ENCODE measurements at regions not wholly inside any gene's neighbourhood (a gene's known extent, or its start where the extent isn't known, plus 50 kb on each side); places are given as distances from the start of the nearest gene placed in this dataset.

- no peak for DNase-seq
- no peaks in the 10 kb centered on the region for H3K36me3 ChIP-seq (replicated peaks in 1 of 2)
- no peak for TF ChIP-seq CTCF (IDR thresholded peaks at IDR 0.05)
- no peak for TF ChIP-seq POLR2A (IDR thresholded peaks at IDR 0.05)
- no peaks in the 10 kb centered on the region for H3K9me3 ChIP-seq (replicated peaks in 1 of 3)
- H3K27ac ChIP-seq: peak overlapping the region in 1 of 5 donors; percentile 12
- no peaks in the 10 kb centered on the region for H3K4me1 ChIP-seq (replicated peaks in 1 of 2)
- WGBS, 4 donors: 54 to 68% (median 61%) methylated on average over 4 of the region's 4 CpGs
- no peak overlapping the region for H3K4me3 ChIP-seq
- intact Hi-C loops (cut with DNase I): no loop called here
- H3K27me3 ChIP-seq: no peaks in the 10 kb centered on the region
These were observed 463.2 kb upstream of the MAF start for GRCh38 chr16:80063713-80064069.

GRCh38 chr16:80063031-80063712, 462.6 kb upstream of the MAF start:
- Histone ChIP-seq H3K27ac (peak overlapping the region in 1 of 5 donors; percentile 12), H3K4me3 (no peak overlapping the region), H3K9me3 (replicated peaks in 1 of 3) (no peaks in the 10 kb centered on the region), H3K27me3 (no peaks in the 10 kb centered on the region), H3K4me1 (replicated peaks in 1 of 2) (no peaks in the 10 kb centered on the region), H3K36me3 (replicated peaks in 1 of 2) (no peaks in the 10 kb centered on the region)
- TF ChIP-seq POLR2A (IDR thresholded peaks at IDR 0.05) (no peak), CTCF (IDR thresholded peaks at IDR 0.05) (no peak)
- intact Hi-C loops (cut with DNase I): no loop called here
- 63 to 75% (median 67%) methylated on average over 7 of the region's 7 CpGs for WGBS, 4 donors
- DNase-seq: no peak

- Histone ChIP-seq H3K27ac (no peak overlapping the region), H3K4me3 (no peak overlapping the region), H3K27me3 (no peaks in the 10 kb centered on the region), H3K9me3 (replicated peaks in 1 of 3) (no peaks in the 10 kb centered on the region), H3K36me3 (replicated peaks in 1 of 2) (no peaks in the 10 kb centered on the region), H3K4me1 (replicated peaks in 1 of 2) (no peaks in the 10 kb centered on the region)
- intact Hi-C loops (cut with DNase I): no loop called here
- TF ChIP-seq POLR2A (IDR thresholded peaks at IDR 0.05) (no peak), CTCF (IDR thresholded peaks at IDR 0.05) (no peak)
- WGBS, 4 donors: 89 to 91% (median 90%) methylated on average over 12 of the region's 12 CpGs
- no peak for DNase-seq
These were observed 462.0 kb upstream of the MAF start for GRCh38 chr16:80062361-80063030.

DNA sequence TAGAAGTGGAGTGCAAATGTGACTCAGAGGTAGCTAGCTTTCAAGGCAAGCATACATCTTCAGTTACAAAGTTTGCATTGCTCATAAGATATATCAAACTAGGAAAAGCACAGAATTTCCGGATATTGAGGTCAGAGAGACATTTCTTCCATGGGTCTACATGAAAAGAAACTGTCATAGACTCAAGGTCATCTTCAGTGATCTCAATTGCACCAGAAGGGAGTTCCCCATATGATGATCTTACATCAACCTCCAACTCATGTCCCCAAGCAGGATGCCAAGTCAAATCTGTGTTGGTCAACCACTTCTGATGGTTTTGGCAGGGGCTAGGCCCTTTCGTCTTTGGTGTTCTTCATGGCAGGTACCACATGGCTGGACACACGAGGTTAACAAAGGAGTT, 459.9 kb upstream of the MAF start:
- 68 to 81% (median 77%) methylated on average over 3 of the region's 3 CpGs for WGBS, 4 donors
- Histone ChIP-seq H3K36me3 (replicated peaks in 1 of 2) (no peaks in the 10 kb centered on the region), H3K4me3 (no peak overlapping the region), H3K27ac (no peak overlapping the region), H3K27me3 (no peaks in the 10 kb centered on the region), H3K9me3 (replicated peaks in 1 of 3) (no peaks in the 10 kb centered on the region), H3K4me1 (replicated peaks in 1 of 2) (no peaks in the 10 kb centered on the region)
- intact Hi-C loops (cut with DNase I): no loop called here
- DNase-seq: no peak
- TF ChIP-seq CTCF (IDR thresholded peaks at IDR 0.05) (no peak), POLR2A (IDR thresholded peaks at IDR 0.05) (no peak)
